GM18907 (cell line): ENCODE measurements at regions not wholly inside any gene's neighbourhood (a gene's known extent, or its start where the extent isn't known, plus 50 kb on each side); places are given as distances from the start of the nearest gene placed in this dataset.
A peak's percentile ranks its signal among the peaks of the same experiment; 100 is the strongest.
"Not testable (repeated sequence)": the region's sequence is repeated elsewhere in the genome, so short reads cannot be mapped to it uniquely, and the experiment has no call there.

ENCODE experiments used
- ATAC-seq: cut with Tn5 transposase; IDR thresholded peaks from one replicate; pipeline ENCODE4 v1.9.1; 2021; ENCODE audit warnings: mild to moderate bottlenecking, moderate library complexity; ENCODE audit not compliant: unreplicated experiment

DNA sequence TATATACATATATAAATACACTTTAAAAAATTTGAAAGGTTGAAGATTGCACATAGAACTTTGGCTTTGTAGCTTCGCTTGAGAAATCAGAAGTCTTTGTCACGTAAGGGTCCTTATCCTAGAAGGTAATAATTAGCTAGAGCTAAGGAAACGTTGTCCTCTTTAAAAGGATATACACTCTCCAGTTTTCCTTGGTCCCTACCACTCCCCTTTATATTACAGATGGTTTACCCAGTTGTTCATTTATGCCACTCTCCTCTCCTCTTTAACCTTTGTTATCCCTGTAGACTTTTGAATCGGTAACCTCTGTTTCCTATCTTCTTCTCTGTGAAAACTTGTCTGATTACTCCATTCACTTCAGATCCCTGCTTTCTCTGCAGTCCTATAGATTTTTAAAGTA, 1101.0 kb upstream of the SEMA6A start:
- no peak for ATAC-seq

GRCh38 chr5:117671551-117671950, 1096.9 kb upstream of the SEMA6A start:
- ATAC-seq: no peak

DNA sequence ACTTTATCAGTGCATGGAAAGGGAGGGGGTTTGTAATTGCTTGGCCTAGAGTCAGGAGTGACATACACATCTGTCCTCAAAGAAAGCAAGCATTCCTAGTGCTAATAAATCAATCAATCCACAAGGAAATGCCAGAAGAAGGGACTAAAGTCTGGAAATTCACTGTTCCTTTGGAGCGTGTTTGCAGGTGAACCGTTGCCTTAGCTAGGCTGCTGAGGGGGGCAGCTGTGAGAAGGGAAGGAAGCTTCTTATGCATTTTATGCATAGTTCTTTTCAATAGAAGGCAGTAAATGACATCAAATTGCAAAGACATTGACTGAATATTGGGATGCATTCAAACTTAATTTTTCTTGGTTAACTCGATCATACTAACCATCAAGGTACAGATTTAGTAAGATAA, 1092.5 kb upstream of the SEMA6A start:
- ATAC-seq: no peak

DNA sequence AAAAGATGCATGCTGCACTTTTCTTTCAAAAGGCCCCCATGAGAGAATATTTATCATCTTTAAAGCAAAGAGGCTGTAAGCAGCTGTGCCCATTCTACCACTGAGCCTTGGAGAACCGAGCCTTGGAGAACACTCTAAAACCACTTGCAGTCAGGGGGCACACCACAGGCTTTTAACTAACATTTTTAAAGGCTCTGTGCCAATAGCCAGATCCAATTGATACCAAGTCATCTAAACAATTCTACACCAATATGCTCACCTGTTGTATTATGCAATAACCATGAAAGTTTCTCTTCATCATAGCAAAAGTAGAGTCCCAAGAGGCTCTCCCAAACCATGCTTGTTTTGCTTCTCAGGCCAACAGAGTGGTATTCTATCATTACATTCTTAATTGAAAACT, 1090.5 kb upstream of the SEMA6A start:
- ATAC-seq: no peak

- ATAC-seq: no peak
These were observed 1087.7 kb upstream of the SEMA6A start for GRCh38 chr5:117662361-117662760.

- no peak for ATAC-seq
These were observed 1082.9 kb upstream of the SEMA6A start for GRCh38 chr5:117657541-117657940.

DNA sequence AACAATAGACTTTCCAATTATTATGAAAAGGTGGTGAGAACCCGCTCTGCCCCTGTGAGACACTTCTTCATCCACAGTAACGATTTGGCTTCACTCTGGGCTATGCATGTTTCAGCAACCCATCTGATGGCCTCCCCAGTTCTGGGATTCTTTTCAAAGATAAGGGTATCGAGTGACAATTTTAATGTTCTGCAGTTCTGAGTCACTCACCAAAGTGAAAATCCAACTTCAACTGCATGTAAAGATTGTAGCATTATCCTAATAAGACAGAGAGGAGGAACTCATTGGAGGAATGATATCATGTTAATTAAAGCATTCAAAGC, 1078.3 kb upstream of the SEMA6A start:
- ATAC-seq: no peak

DNA sequence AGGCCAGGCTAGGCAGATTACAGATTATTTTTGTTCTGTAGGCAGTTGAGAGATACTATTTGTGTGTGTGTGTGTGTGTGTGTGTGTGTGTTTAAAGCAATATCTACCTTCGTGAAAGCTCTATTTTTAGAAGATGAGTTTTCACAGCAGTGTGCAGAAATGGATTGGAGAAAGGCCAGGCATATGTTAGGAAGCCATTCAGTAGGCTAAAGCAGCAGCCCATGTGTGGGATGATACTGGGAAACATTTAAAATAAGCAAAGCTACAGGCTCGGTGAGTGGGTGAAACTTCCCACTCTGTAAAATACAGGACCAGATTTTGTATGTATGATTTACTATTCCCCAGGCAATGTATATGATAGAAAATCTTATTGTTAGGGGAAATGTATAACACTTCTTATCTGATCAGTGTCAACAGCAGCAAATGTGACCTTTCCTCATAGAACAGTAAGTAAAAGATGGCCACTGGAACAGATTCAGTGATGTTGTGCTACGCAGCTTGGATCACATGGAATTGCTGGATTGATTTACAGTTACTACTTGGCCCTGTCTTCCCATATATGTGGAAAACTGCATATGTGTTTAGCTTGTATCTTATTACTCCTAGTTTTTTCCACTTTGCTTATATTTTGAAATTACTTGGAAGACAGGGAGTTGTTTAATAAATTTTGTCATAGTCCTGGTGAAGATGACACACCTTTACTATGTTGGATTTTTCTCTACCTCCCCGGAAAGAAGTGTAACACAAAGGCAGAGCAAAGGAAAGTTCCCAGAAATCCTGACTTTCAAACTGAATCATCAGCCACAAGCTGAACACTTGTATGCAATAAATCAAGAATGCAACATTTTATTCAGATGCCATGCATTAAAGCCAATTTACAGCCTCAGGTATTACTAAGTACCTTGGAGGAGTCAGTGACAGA, 1077.7 kb upstream of the SEMA6A start:
- no peak for ATAC-seq

DNA sequence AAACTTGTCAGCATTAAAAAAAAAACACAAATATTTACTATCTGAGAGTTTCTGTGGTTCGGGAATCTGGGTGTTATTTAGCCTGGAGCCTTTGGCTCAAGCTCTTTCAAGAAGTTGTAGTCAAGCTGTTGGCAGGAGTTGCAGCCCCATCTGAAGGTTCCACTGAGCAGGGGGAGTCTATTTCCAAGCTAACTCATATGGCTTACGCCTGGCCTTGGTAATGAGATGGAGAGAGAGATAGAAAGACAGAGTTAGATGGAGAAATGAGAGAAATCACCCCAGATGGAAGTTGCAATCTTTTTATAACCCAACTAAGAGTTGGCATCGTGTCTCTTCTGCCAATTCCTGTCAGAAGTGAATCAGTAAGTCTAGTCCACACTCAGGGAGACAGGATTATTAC, 1075.2 kb upstream of the SEMA6A start:
- ATAC-seq: no peak

DNA sequence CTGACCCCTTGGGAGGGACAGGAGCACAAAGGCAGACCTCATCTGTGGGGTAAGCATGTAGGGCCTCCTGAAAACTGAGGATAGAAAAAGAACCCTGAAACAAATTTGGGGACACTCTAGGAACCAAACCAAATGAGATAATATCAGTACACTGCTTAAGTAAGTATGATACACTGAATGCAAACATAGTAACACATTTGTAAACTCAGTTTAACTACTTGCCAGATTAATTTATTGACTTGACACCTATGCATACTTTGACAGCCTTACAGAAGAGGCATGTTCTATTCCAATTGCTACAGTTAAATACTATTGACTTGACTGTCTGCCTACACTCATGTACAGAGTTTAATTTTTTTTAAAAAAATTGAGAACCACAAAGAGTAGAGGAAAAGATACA, 1070.8 kb upstream of the SEMA6A start:
- no peak for ATAC-seq

DNA sequence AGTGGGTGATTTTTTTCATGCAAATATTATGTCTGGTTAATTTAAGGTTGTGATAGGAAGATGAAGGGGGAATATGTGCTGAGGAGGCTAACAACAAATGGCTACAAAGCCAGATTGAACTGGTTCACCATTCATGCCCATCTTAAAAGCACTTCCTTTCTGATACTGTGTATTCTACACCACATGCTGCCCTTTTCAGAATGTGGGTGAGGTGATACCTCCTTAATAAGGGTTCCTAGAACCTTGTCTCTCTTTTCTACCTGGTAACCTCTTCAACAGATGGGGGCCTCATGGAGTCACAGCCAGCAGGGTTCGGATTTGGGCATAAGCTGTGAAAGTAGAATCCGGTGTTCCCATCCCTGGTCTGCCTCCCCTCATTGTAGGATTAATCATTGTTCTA, 1064.0 kb upstream of the SEMA6A start:
- no peak for ATAC-seq

- ATAC-seq: no peak
These were observed 1058.5 kb upstream of the SEMA6A start for GRCh38 chr5:117633093-117633492.

GRCh38 chr5:117624201-117624600, 1049.6 kb upstream of the SEMA6A start:
- ATAC-seq: no peak

DNA sequence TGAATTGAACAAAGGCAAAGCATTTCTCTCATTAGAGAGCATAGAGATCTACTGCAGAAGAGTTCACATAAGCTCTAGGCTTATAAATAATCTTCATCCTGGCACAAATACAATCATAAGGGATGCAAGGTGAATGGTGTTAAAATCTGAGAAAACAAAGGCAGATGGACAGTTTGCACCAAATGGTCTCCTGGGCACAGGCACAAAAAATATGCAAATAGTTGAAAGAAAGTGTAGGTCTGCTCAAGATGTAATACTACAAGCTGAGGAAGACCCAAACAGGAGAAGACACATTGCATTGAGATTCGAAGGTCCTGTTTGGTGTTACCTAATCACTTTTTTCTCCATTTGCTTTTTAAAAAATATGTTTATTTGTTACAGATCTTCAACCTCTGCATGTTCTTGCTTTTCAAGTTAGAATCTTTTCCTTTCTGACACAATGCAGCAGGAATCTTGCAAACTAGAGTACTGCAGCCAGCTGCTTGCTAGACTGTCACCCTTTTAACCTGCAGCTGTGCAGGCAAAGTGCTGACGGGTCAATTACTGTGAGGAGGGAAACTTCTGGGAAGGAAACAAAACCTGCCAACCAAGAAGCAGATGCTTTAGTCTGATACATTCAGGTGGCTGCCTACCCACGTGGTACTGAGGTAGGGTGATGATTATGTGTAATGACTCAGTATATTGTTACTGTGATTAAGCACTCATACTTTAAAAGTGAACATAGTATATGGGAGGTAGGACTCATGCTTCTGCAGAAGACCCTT, 1048.6 kb upstream of the SEMA6A start:
- no peak for ATAC-seq

- ATAC-seq: no peak
These were observed 1047.3 kb upstream of the SEMA6A start for GRCh38 chr5:117621921-117622320.

GRCh38 chr5:117615226-117615625, 1040.6 kb upstream of the SEMA6A start:
- ATAC-seq: no peak

- ATAC-seq: no peak
These were observed 1039.8 kb upstream of the SEMA6A start for GRCh38 chr5:117614408-117614807.

- no peak for ATAC-seq
These were observed 1030.2 kb upstream of the SEMA6A start for GRCh38 chr5:117604845-117605244.

- ATAC-seq: not testable (repeated sequence)
These were observed 1025.2 kb upstream of the SEMA6A start for GRCh38 chr5:117599811-117600210.

DNA sequence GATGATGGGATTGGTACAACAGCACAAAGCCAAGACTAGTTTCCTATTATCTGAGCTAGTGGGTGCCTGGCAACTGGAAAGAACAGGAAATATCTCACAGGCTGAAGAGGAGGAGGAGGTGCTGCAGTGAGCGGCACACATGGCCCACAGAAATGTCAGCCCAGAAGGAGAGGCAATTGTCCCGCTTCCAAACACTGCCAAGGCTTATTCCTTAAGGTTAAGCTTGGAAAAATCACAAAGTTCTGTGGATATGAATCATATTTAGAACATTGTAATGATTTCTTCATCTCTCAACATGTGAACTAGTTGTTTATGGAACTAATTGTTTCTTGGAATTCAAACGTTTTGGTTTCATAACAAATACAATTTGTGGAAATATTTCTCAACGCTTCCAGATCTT, 1019.5 kb upstream of the SEMA6A start:
- no peak for ATAC-seq

DNA sequence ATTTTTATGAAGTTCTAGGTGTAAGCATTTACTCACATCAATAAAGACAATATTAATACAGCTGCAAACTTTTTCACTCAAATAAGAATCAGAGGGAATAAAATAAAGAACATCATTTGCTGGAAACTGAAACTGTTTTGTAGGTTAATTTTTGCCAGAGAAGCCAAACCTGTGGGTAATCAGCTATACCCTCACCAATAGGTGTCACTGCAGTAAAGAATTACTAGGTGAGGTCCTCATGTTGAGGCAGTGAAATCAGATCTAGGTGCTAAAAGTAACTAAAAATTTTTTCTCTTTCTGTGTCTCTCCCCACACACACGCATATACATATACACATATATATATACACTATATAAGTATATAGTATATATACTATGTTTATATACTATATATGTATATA, 1016.3 kb upstream of the SEMA6A start:
- ATAC-seq: peak; percentile 90

DNA sequence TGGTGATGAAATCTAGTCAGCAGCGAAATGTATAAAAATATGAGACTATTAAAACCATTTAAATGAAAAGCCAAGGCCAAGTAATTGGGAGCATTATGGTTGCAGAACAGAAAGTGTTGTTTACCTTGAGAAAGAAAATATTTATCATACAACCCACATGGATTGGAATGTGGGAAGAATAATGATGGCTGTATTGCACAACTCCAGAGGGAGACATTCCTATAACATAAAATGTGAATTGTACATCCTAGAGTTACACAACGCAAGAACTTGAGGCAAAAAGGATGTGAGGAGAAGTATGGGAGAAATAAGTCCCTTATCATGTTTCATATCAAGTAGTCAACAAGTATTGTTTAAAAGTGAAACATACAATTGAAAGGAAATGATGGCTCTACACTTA, 1014.0 kb upstream of the SEMA6A start:
- ATAC-seq: no peak
